H1 (cell line): ENCODE measurements at regions not wholly inside any gene's neighbourhood (a gene's known extent, or its start where the extent isn't known, plus 50 kb on each side); places are given as distances from the start of the nearest gene placed in this dataset.

Source experiments
- CTCF ChIA-PET: fragments of 300-600 bp; sonication (Branson Sonifier 250); formaldehyde crosslinking; loops from one replicate; lab custom pipeline; 2021; ENCODE audit not compliant: partially characterized antibody; lab: Charles Lee
- POLR2A ChIA-PET: fragments of 300-600 bp; sonication (Branson Sonifier 250); formaldehyde crosslinking; loops from one replicate; lab custom pipeline; 2021; ENCODE audit warnings: inconsistent platforms; ENCODE audit not compliant: partially characterized antibody; lab: Charles Lee
- DNase-seq, 2 experiments: peaks; one replicate each; pipeline versions ENCODE4 v3.0.0 to v3.0.0-alpha.2; 2010 to 2022; ENCODE audit warnings: low spot score in 2 of 2, low read depth in 1 of 2, mixed read lengths in 1 of 2
- FAIRE-seq: peaks from 2 replicates; lab custom pipeline; 2011; peaks lifted over from hg19 to GRCh38; lab: Jason Lieb, UNC
- H2AFZ ChIP-seq: 2 replicates; pipeline ENCODE4 v1.8.1; 2012; ENCODE audit warnings: low read length, inconsistent platforms
- H2AK5ac ChIP-seq: 2 replicates; pipeline ENCODE4 v1.6.1; 2013; ENCODE audit warnings: low read depth, low read length
- H2BK120ac ChIP-seq: replicated peaks from 2 replicates; pipeline ENCODE3; 2013; ENCODE audit warnings: low read depth, low read length, inconsistent platforms
- H2BK12ac ChIP-seq: 2 replicates; pipeline ENCODE4 v1.6.1; 2013; ENCODE audit warnings: low read depth, low read length
- H2BK15ac ChIP-seq: 2 replicates; pipeline ENCODE4 v1.6.1; 2013; ENCODE audit warnings: low read length
- H2BK20ac ChIP-seq: 2 replicates; pipeline ENCODE4 v1.6.1; 2013; ENCODE audit warnings: low read length
- H2BK5ac ChIP-seq: 2 replicates; pipeline ENCODE4 v1.6.1; 2013; ENCODE audit warnings: low read depth, low read length
- H3K14ac ChIP-seq: 2 replicates; pipeline ENCODE4 v1.6.1; 2013; ENCODE audit warnings: inconsistent platforms; ENCODE audit not compliant: insufficient read length
- H3K18ac ChIP-seq: 2 replicates; pipeline ENCODE4 v1.6.1; 2013; ENCODE audit warnings: low read length; ENCODE audit errors: extremely low read depth
- H3K23ac ChIP-seq: 2 replicates; pipeline ENCODE4 v1.6.1; 2013; ENCODE audit warnings: inconsistent platforms; ENCODE audit not compliant: insufficient read length
- H3K23me2 ChIP-seq: 2 replicates; pipeline ENCODE4 v1.6.1; 2013; ENCODE audit warnings: low read depth, low read length
- H3K27ac ChIP-seq: 2 replicates; pipeline ENCODE4 v1.6.1; 2011; ENCODE audit warnings: low read depth, low read length, inconsistent platforms
- H3K27me3 ChIP-seq, 4 experiments: replicated peaks in 1 of 4; 1 replicate in 1 of 4; 2 replicates in 3 of 4; pipeline versions ENCODE4 v1.6.1 to v1.8.1; 2011 to 2013; ENCODE audit warnings: low read length in 3 of 4, mild to moderate bottlenecking in 3 of 4, inconsistent platforms in 2 of 4, mixed read lengths in 2 of 4, moderate library complexity in 1 of 4; ENCODE audit not compliant: control insufficient read depth in 3 of 4, insufficient read depth in 3 of 4; ENCODE audit errors: extremely low read depth in 1 of 4
- H3K36me3 ChIP-seq, 4 experiments: 2 replicates each; pipeline versions ENCODE4 v1.6.1 to v1.8.1; 2011 to 2013; ENCODE audit warnings: mild to moderate bottlenecking in 4 of 4, low read length in 3 of 4, moderate library complexity in 2 of 4, control low read depth in 1 of 4, inconsistent platforms in 1 of 4; ENCODE audit not compliant: insufficient read depth in 4 of 4, control insufficient read depth in 2 of 4
- H3K4ac ChIP-seq: replicated peaks from 2 replicates; pipeline ENCODE3; 2013; ENCODE audit warnings: low read length, low read depth, mixed read lengths, inconsistent platforms; ENCODE audit not compliant: insufficient read length
- H3K4me1 ChIP-seq, 4 experiments: replicated peaks in 1 of 4; 1 replicate in 1 of 4; 2 replicates in 3 of 4; pipeline versions ENCODE4 v1.6.1 to v1.8.1; 2011 to 2013; ENCODE audit warnings: low read length in 3 of 4, inconsistent platforms in 2 of 4, mixed read lengths in 1 of 4; ENCODE audit not compliant: insufficient read depth in 4 of 4, control insufficient read depth in 3 of 4
- H3K4me2 ChIP-seq, 2 experiments: 2 replicates each; pipeline versions ENCODE4 v1.6.1 to v1.8.1; 2011 to 2013; ENCODE audit warnings: low read depth in 2 of 2, low read length in 2 of 2, control low read depth in 1 of 2, inconsistent platforms in 1 of 2, mild to moderate bottlenecking in 1 of 2; ENCODE audit not compliant: insufficient read depth in 1 of 2
- H3K4me3 ChIP-seq, 4 experiments: fragments of 200-600, 300-600 bp in 1 of 4; sonication (generic), shearing (Covaris generic), sonication (Bioruptor Twin) in 1 of 4; 2 replicates each; pipeline versions ENCODE4 v1.5.1 to v1.8.1; 2011 to 2016; ENCODE audit warnings: low read length in 4 of 4, low read depth in 3 of 4, control low read depth in 2 of 4, inconsistent platforms in 2 of 4, mild to moderate bottlenecking in 2 of 4, mixed read lengths in 1 of 4, moderate library complexity in 1 of 4; ENCODE audit not compliant: insufficient read depth in 2 of 4; ENCODE audit errors: extremely low read depth in 1 of 4
- H3K56ac ChIP-seq: replicated peaks from 2 replicates; pipeline ENCODE3; 2013; ENCODE audit warnings: low read depth, mild to moderate bottlenecking, mixed read lengths, low read length, inconsistent platforms; ENCODE audit not compliant: insufficient read length
- H3K79me1 ChIP-seq: 2 replicates; pipeline ENCODE4 v1.6.1; 2013; ENCODE audit warnings: low read depth, low read length, control low read depth
- H3K79me2 ChIP-seq, 2 experiments: 2 replicates each; pipeline versions ENCODE4 v1.6.1 to v1.8.1; 2012 to 2013; ENCODE audit warnings: low read length in 2 of 2, mild to moderate bottlenecking in 2 of 2, inconsistent platforms in 1 of 2; ENCODE audit not compliant: insufficient read depth in 2 of 2, control insufficient read depth in 1 of 2
- H3K9ac ChIP-seq, 4 experiments: replicated peaks in 1 of 4; 1 replicate in 1 of 4; 2 replicates in 3 of 4; pipeline versions ENCODE4 v1.6.1 to v1.8.1; 2011 to 2013; ENCODE audit warnings: low read depth in 3 of 4, low read length in 3 of 4, control low read depth in 2 of 4, mild to moderate bottlenecking in 2 of 4, moderate library complexity in 2 of 4, inconsistent platforms in 1 of 4; ENCODE audit errors: extremely low read depth in 1 of 4
- H3K9me3 ChIP-seq, 2 experiments: 2 replicates each; pipeline versions ENCODE4 v1.6.1 to v1.8.1; 2012 to 2013; ENCODE audit warnings: mild to moderate bottlenecking in 2 of 2, moderate library complexity in 2 of 2, control low read depth in 1 of 2, inconsistent platforms in 1 of 2, low read depth in 1 of 2, low read length in 1 of 2, mixed read lengths in 1 of 2; ENCODE audit not compliant: insufficient read depth in 2 of 2
- H4K20me1 ChIP-seq, 2 experiments: replicated peaks in 1 of 2; 2 replicates each; pipeline versions ENCODE3 to v1.8.1; 2011 to 2013; ENCODE audit warnings: inconsistent platforms in 2 of 2, low read length in 2 of 2, mild to moderate bottlenecking in 1 of 2; ENCODE audit not compliant: insufficient read depth in 2 of 2, control insufficient read depth in 1 of 2
- H4K5ac ChIP-seq: 2 replicates; pipeline ENCODE4 v1.6.1; 2013; ENCODE audit warnings: low read length, low read depth, mixed read lengths, inconsistent platforms; ENCODE audit not compliant: insufficient read length
- H4K8ac ChIP-seq: 2 replicates; pipeline ENCODE4 v1.8.0; 2013; ENCODE audit warnings: mild to moderate bottlenecking, moderate library complexity, low read length, inconsistent platforms; ENCODE audit not compliant: insufficient read depth; ENCODE audit errors: extremely low read depth
- H4K91ac ChIP-seq: replicated peaks from 2 replicates; pipeline ENCODE3; 2013; ENCODE audit warnings: low read length, mixed read lengths, inconsistent platforms; ENCODE audit not compliant: insufficient read length
- BACH1 ChIP-seq: IDR thresholded peaks from 2 replicates; pipeline ENCODE4 v1.6.1; 2012; ENCODE audit warnings: low read length, improper control_type of control experiment
- JUND ChIP-seq: IDR thresholded peaks from 2 replicates; pipeline ENCODE4 v1.6.1; 2011; ENCODE audit warnings: mild to moderate bottlenecking, improper control_type of control experiment, low read length
- MAFK ChIP-seq: IDR thresholded peaks from 2 replicates; pipeline ENCODE4 v1.6.1; 2012; ENCODE audit warnings: low read depth, mild to moderate bottlenecking, improper control_type of control experiment, low read length
- WGBS, 2 experiments: shearing (Covaris generic) in 1 of 2; methylation state at CpG; one replicate each; pipeline versions ENCODE4 v1.1.6 to v1.1.7; 2013 to 2015; ENCODE audit warnings: low lambda C conversion rate in 2 of 2, mixed read lengths in 2 of 2, inconsistent platforms in 1 of 2, low coverage in 1 of 2, missing lambda C conversion rate in 1 of 2; ENCODE audit not compliant: insufficient replicate concordance in 2 of 2, insufficient coverage in 1 of 2, insufficient read length in 1 of 2; ENCODE audit errors: extremely low coverage in 1 of 2, missing lambda C conversion rate in 1 of 2; 5-methylcytosine and 5-hydroxymethylcytosine counted together
- TF ChIP-seq, protein P1 (sequence below): IDR thresholded peaks from 2 replicates; pipeline ENCODE4 v1.6.1; 2012; ENCODE audit warnings: inconsistent platforms

DNA sequence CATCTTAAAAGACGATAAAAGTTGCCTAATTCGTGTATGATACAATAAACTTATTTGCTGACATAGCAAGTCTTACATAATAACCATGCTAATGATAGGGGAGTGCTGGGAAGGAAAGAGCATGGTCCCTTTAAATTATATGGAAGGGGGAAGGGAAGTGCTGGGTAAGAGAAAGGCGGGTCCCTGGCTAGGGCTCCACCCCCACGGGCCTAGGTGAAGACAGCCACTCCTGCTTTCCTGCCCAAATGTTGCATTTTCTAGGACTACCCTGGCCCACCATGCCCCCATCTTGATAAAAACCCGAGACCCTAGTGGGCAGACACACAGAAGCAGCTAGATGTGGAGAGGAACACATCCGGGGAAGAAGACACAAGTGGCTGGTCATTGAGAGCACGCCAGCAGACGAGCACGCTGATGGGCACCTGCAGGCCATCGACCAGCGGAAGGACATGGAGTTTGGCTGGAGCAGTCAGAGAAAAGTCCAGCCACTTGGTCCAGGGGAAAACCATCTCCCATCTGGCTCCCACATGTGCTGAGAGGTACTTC lies 328.7 kb downstream of the ARL4A start:
- Histone ChIP-seq H3K9ac (no peak overlapping the region), H3K56ac (no peak overlapping the region), H2AK5ac (no peak overlapping the region), H3K9me3 (no peaks in the 10 kb centered on the region), H2BK5ac (no peak overlapping the region), H3K36me3 (no peaks in the 10 kb centered on the region), H2BK12ac (peak overlapping the region; percentile 89), H4K8ac (no peak overlapping the region), H3K23ac (no peak overlapping the region), H3K14ac (no peak overlapping the region), H3K23me2 (no peaks in the 10 kb centered on the region), H4K5ac (no peak overlapping the region), H2BK15ac (no peak overlapping the region), H3K4me3 (no peak overlapping the region), H3K79me1 (no peaks in the 10 kb centered on the region), H4K91ac (peak overlapping the region; percentile 20), H2BK20ac (peak overlapping the region; percentile 36; the same call in 1 of the 2 replicates), H3K79me2 (no peaks in the 10 kb centered on the region), H4K20me1 (no peaks in the 10 kb centered on the region), H3K27ac (no peak overlapping the region), H3K4me2 (no peak overlapping the region), H3K27me3 (no peaks in the 10 kb centered on the region), H2AFZ (0 out of 2 replicates have a peak overlapping the region, but pooled peaks have one; percentile 30), H2BK120ac (peak overlapping the region; percentile 12), H3K4ac (no peak overlapping the region), H3K18ac (peak overlapping the region; percentile 26; the same call in 1 of the 2 replicates), H3K4me1 (peaks cover 0 to 8% (median 6%) of the 10 kb centered on the region in 4 experiments; a peak in 4 of 7 replicates)
- TF ChIP-seq BACH1 = no peak
- TF ChIP-seq MAFK = peak; percentile 63; the same call in 1 of the 2 replicates
- TF ChIP-seq JUND = no peak
- TF ChIP-seq, protein P1, sequence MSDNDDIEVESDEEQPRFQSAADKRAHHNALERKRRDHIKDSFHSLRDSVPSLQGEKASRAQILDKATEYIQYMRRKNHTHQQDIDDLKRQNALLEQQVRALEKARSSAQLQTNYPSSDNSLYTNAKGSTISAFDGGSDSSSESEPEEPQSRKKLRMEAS = no peak
- DNase-seq (no peak), FAIRE-seq (no peak)
- WGBS, 2 experiments = 86% methylated on average over 11 of the region's 11 CpGs; no CpG with 5 or more reads in 1 of the 2 experiments
- POLR2A ChIA-PET = no interaction called here
- CTCF ChIA-PET = no interaction called here
